H54 (cell line): ENCODE measurements at regions not wholly inside any gene's neighbourhood (a gene's known extent, or its start where the extent isn't known, plus 50 kb on each side); places are given as distances from the start of the nearest gene placed in this dataset.
"Not testable (repeated sequence)": the region's sequence is repeated elsewhere in the genome, so short reads cannot be mapped to it uniquely, and the experiment has no call there.

ENCODE experiments used
- DNase-seq: peaks from one replicate; pipeline ENCODE4 v3.0.0; 2011; ENCODE audit warnings: low spot score, mixed read lengths; ENCODE audit not compliant: insufficient read length
- FAIRE-seq: peaks from 3 replicates; lab custom pipeline; 2011; peaks lifted over from hg19 to GRCh38; lab: Jason Lieb, UNC
- POLR2A ChIP-seq: IDR thresholded peaks from 2 replicates; pipeline ENCODE4 v1.6.1; 2011; ENCODE audit warnings: low read depth, mild to moderate bottlenecking, low read length

- TF ChIP-seq POLR2A, result no peak
Observed at GRCh38 chr14:25444381-25444780, 394.4 kb upstream of the STXBP6 start.

GRCh38 chr14:25440382-25440781, 390.4 kb upstream of the STXBP6 start:
- not testable (repeated sequence) for FAIRE-seq, DNase-seq

More at GRCh38 chr14:25444381-25444780, 394.4 kb upstream of the STXBP6 start:
- no peak for FAIRE-seq
- no peak for DNase-seq

- no peak for FAIRE-seq
- no peak for TF ChIP-seq POLR2A
- DNase-seq, result no peak
Observed at GRCh38 chr14:25436906-25437305, 387.0 kb upstream of the STXBP6 start.

- no peak for FAIRE-seq
- no peak for DNase-seq
Observed at GRCh38 chr14:25436288-25436875, 386.4 kb upstream of the STXBP6 start.

GRCh38 chr14:25431211-25432076, 381.5 kb upstream of the STXBP6 start:
- DNase-seq, result no peak
- no peak for TF ChIP-seq POLR2A
- no peak for FAIRE-seq

More at GRCh38 chr14:25436288-25436875, 386.4 kb upstream of the STXBP6 start:
- TF ChIP-seq POLR2A, result no peak

- TF ChIP-seq POLR2A, result no peak
- DNase-seq (no peak), FAIRE-seq (no peak)
Observed at GRCh38 chr14:25430808-25431207, 380.9 kb upstream of the STXBP6 start.

GRCh38 chr14:25412998-25413397, 363.1 kb upstream of the STXBP6 start:
- DNase-seq (no peak), FAIRE-seq (no peak)
- TF ChIP-seq POLR2A, result no peak

GRCh38 chr14:25411781-25412757, 362.1 kb upstream of the STXBP6 start:
- DNase-seq, result no peak
- TF ChIP-seq POLR2A, result no peak
- FAIRE-seq, result no peak

- no peak for TF ChIP-seq POLR2A
- FAIRE-seq, result no peak
Observed at GRCh38 chr14:25406818-25407217, 356.9 kb upstream of the STXBP6 start.

GRCh38 chr14:25400607-25401206, 350.8 kb upstream of the STXBP6 start:
- TF ChIP-seq POLR2A, result no peak
- FAIRE-seq (peak; percentile 83), DNase-seq (no peak)

More at GRCh38 chr14:25406818-25407217, 356.9 kb upstream of the STXBP6 start:
- peak; percentile 2 for DNase-seq

GRCh38 chr14:25396128-25396527, 346.2 kb upstream of the STXBP6 start:
- no peak for TF ChIP-seq POLR2A
- no peak for DNase-seq

GRCh38 chr14:25394791-25395391, 344.9 kb upstream of the STXBP6 start:
- TF ChIP-seq POLR2A, result no peak
- no peak for FAIRE-seq
- no peak for DNase-seq

More at GRCh38 chr14:25396128-25396527, 346.2 kb upstream of the STXBP6 start:
- no peak for FAIRE-seq

GRCh38 chr14:25394356-25394755, 344.4 kb upstream of the STXBP6 start:
- FAIRE-seq (no peak), DNase-seq (no peak)
- no peak for TF ChIP-seq POLR2A
